Transverse colon (tissue), 4 donors: ENCODE measurements at regions not wholly inside any gene's neighbourhood (a gene's known extent, or its start where the extent isn't known, plus 50 kb on each side); places are given as distances from the start of the nearest gene placed in this dataset.

Source experiments
- EP300 ChIP-seq: sonication (generic); formaldehyde crosslinking; IDR thresholded peaks from one replicate; pipeline ENCODE4 v1.6.1; 2017; ENCODE audit warnings: antibody characterized with exemption, low read depth
- POLR2A ChIP-seq: fragments of 450-650 bp; IDR thresholded peaks from one replicate; pipeline ENCODE4 v1.6.1; 2016; ENCODE audit warnings: antibody characterized with exemption, mild to moderate bottlenecking, moderate library complexity
- POLR2AphosphoS5 ChIP-seq, 3 donors: sonication (generic); formaldehyde crosslinking; IDR thresholded peaks; one replicate each; pipeline ENCODE4 v1.6.1; 2016; ENCODE audit warnings: antibody characterized with exemption in 3 of 3
- TF ChIP-seq, protein P1 (sequence below), 5 experiments: fragments of 200-600 bp in 3 of 5; fragments of 450-650 bp in 2 of 5; sonication (generic) in 3 of 5; IDR thresholded peaks; 1 replicate in 2 of 5; 2 replicates in 3 of 5; pipeline ENCODE4 v1.5.1; 2016 to 2017; ENCODE audit warnings: antibody characterized with exemption in 5 of 5, inconsistent platforms in 3 of 5, mild to moderate bottlenecking in 2 of 5, moderate library complexity in 1 of 5

DNA sequence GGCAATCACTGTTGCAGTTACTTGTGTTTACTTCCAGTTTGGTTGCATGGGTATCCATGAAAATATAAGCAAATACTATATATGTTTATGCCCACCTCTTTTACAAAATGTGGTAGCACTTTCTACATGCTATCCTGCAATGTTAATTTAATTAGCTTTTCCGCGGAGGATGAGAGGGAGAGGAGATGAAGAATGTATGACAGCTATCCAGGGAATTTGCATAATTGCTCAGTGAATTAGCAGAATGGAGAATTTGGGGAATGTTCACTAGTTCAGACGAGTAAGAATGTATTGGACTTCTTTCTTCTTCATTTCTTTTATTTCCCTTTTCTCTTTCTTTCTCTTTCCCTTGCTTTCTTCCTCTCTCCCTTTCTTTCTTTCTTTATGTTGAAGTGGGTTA lies 140.7 kb upstream of the SLC28A3 start:
- no peak for TF ChIP-seq POLR2A
- TF ChIP-seq, protein P1, sequence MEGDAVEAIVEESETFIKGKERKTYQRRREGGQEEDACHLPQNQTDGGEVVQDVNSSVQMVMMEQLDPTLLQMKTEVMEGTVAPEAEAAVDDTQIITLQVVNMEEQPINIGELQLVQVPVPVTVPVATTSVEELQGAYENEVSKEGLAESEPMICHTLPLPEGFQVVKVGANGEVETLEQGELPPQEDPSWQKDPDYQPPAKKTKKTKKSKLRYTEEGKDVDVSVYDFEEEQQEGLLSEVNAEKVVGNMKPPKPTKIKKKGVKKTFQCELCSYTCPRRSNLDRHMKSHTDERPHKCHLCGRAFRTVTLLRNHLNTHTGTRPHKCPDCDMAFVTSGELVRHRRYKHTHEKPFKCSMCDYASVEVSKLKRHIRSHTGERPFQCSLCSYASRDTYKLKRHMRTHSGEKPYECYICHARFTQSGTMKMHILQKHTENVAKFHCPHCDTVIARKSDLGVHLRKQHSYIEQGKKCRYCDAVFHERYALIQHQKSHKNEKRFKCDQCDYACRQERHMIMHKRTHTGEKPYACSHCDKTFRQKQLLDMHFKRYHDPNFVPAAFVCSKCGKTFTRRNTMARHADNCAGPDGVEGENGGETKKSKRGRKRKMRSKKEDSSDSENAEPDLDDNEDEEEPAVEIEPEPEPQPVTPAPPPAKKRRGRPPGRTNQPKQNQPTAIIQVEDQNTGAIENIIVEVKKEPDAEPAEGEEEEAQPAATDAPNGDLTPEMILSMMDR (IDR thresholded peaks at IDR 0.05) = no peak
- no peak for TF ChIP-seq POLR2AphosphoS5 (IDR thresholded peaks at IDR 0.05)
- TF ChIP-seq EP300 = no peak
